NOMO-1 (cell line): ENCODE measurements at regions not wholly inside any gene's neighbourhood (a gene's known extent, or its start where the extent isn't known, plus 50 kb on each side); places are given as distances from the start of the nearest gene placed in this dataset.

Experiments
- DNase-seq, 2 experiments: peaks; one replicate each; lab custom pipeline; 2025; ENCODE audit not compliant: unreplicated experiment in 2 of 2; lab: John Stamatoyannopoulos, UW

- DNase-seq, result no peak
These were observed 652.5 kb downstream of the SLITRK1 start for GRCh38 chr13:83229574-83230305.

DNA sequence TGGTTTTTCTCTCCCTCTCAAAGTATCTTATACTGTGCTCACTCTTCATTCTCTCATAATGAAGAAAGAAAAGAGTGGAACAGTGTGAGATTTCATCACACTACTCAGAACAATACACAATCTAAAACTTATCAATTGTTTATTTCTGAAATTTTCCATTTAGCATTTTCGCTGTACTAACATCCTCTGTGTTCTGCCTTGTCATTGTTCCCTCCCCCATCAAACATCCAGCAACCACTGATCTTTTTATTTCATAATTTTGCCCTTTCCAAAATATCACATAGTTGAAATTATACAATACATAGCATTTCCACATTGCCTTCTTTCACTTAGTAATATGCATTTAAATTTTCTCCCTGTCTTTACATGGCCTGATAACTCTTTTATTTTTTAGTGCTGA lies 658.7 kb downstream of the SLITRK1 start:
- no peak for DNase-seq

GRCh38 chr13:83221813-83222241 lies 660.4 kb downstream of the SLITRK1 start:
- no peak for DNase-seq

DNA sequence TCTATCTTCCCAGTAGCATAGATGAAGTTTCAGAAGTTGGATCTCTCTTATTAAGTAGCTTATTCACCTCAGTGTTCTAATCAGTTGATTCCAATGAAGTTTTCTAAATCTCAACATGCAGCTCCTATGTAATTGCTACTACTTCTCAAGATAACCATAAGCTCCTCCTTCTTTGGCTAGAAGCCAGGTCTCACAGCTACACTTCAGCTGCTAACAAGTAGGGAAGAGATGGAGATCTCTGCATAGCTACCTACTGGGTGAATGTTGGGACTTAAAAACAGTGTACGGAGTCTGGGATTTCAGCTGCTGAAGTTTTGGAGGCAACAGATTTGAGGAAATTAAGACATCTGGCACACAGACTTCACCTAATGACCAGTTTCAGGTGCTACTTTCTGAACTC lies 661.0 kb downstream of the SLITRK1 start:
- DNase-seq, result no peak

DNA sequence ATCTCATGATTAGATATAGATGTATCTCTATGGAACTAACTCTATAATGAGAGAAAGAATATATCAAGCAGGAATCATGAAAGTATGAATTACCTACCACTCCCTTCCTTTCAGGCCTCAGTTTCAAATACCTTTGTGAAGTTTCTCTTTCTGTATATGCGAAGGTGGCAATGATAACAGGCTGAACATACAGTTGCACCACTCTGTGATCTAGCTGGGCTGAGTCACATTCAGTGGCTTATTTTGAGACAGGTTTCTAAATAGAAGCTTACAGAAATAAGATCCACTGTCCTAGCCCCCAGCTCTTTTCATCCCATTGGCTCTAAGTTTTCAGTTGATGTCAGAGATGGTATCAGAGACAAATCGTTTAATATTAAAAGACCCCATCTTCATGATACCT lies 662.0 kb downstream of the SLITRK1 start:
- DNase-seq, result no peak

GRCh38 chr13:83219832-83220231 lies 662.4 kb downstream of the SLITRK1 start:
- no peak for DNase-seq

- DNase-seq, result no peak
These were observed 665.6 kb downstream of the SLITRK1 start for GRCh38 chr13:83216479-83217245.

DNA sequence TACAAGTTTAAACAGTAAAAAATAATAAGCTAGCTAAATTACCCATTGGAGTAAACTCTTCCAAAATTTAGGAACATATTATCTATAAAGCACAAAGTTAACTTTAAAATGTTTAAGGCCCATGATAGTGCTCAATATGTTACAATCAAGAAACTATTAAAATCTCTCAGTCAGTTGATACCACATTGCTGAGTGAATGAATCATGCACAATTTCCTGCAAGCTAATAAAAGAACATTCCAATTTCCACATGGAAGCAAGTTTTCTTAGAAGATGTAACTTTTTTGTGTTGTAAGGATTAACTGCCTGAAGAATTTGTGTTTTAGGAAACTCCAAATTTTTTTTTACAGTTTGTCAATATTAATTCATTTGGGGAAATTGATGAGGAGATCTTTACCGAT lies 666.6 kb downstream of the SLITRK1 start:
- DNase-seq, result no peak

GRCh38 chr13:83214452-83214851 lies 667.8 kb downstream of the SLITRK1 start:
- no peak for DNase-seq

DNA sequence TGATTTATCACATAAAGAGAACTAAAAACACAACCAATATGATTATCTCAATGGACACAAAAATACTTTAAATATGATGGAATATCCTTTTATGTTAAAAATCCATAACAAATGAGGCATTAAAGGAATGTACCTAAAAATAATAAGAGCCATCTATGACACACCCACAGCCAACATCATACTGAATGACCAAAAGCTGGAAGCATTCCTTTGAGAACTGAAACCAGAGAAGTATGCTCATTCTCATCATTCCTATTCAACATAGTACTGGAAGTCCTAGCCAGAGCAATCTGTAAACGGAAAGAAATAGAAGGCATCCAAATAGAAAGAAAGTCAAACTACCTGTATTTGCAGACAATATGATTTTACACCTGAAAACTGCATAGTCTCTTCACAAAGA lies 671.0 kb downstream of the SLITRK1 start:
- DNase-seq, result no peak

- no peak for DNase-seq
These were observed 677.4 kb downstream of the SLITRK1 start for GRCh38 chr13:83204886-83205285.

DNA sequence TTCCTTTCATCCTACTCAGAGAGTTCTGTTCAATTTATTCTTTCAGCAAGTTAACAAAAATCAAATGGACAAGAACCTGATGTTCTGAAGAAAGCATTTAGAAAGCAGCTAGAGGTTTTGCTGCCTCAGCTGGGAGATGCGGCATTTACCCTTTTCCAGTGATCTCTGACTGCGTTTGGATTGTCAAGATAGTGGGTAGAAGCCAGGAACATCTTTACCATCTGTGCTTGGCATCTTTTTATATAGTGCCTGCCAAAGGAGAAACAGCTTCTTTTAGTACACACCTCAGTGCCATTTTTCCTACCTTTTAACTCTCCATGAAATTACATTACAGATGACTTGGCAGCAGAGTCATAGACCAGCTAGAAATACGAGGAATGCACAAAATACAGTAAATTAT lies 680.8 kb downstream of the SLITRK1 start:
- DNase-seq, result no peak

GRCh38 chr13:83197316-83197715 lies 685.0 kb downstream of the SLITRK1 start:
- no peak for DNase-seq

- no peak for DNase-seq
These were observed 692.3 kb downstream of the SLITRK1 start for GRCh38 chr13:83190020-83190419.

DNA sequence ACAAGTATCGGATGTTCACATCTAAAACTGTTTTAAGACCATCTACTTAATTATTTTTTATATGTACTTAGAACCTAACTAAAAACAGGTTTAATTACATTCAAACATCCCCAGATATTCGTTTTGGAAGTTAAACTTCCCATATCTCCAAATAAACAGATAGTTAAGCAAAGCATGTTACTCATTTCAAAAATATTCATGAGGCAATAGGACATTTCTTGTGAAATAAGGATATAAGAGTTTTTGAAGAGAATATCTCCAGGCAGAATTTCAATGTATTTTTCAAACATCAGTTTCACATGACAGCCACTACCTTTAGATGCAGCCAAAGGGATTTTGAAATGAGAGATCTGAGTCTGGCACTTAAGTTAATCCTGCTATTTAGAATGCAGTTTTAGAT lies 697.5 kb downstream of the SLITRK1 start:
- DNase-seq, result no peak

GRCh38 chr13:83184150-83184475 lies 698.2 kb downstream of the SLITRK1 start:
- no peak for DNase-seq

GRCh38 chr13:83183439-83184149 lies 698.7 kb downstream of the SLITRK1 start:
- no peak for DNase-seq

DNA sequence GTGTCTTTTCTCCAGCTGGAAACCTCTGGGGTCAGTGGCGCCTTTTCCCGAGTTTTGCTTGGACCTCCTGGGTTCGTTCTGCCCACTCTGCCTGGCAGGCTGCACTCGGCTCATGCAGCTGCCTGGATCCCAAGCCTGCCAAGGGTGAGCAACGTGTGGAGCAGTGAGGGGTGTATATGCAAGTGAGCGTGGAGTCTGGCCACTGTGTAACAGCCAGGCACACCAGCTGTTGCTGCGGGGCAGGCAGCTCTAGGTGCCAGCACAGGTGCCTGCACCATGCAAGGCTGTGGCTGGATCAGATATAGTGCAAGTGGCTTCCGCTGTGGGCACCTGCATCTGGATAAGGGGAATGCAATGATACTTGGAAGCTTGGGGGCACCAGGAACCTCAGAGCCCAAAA lies 699.4 kb downstream of the SLITRK1 start:
- no peak for DNase-seq

DNA sequence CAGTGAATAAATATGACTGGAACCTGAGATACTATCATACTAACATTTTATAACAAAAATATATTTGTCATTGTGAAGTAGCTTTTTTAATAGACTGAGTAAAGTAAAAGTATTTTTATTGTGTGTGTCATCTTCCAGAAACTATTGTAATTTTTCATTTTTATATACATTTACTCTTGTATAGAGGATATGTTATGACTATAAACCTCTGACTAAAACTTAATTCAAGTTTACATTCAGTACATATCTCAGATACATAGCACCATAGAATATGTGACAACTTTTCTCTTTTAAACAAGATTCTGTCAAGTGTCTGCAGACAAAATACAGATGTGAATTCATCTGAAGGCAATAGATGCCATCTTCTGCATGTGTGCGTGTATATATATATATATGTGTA lies 704.3 kb downstream of the SLITRK1 start:
- no peak for DNase-seq

DNA sequence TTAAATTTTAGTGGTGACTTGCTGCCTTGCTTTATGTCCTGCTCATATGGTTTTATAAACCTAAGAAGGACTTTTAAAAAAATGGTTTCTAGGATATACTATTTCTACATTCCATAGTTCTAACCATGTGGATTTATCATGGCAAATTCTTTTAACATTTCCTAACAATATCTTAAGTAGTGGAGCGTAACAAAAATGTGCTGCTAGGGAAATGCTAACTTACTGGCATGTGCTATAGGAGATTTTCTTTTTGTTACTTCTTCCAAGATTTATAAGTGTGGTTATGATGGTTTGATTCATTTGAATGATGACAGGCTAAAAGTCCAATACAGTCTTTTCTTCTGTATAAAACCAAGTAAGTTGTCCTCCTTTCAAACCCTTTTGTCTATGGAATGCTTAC lies 713.7 kb downstream of the SLITRK1 start:
- DNase-seq, result no peak

- no peak for DNase-seq
These were observed 715.1 kb downstream of the SLITRK1 start for GRCh38 chr13:83167203-83167602.

DNA sequence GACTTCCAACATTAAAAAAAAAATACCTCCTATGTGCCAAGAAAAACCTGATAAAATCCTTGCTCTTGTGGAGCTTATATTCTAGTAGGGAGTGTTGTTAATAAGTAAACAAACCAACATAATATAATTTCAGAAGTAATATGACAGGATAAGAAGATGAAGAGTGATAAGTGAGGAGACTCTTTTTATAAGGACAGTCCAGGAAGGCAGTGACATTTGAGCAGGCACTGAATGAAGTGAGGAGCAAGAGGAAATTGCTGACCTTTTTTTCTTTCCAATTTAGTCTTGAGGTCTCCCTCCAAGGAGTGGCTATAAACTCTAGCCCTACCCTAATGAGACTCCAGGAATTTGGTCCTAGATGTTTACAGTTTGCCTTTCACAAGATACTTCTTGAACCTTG lies 715.7 kb downstream of the SLITRK1 start:
- DNase-seq, result no peak
